Activated T-cell treated with anti-CD3 and anti-CD28 coated beads, Interleukin-2, amount 50 U/mL, for 24 hours (primary cell): ENCODE measurements at regions not wholly inside any gene's neighbourhood (a gene's known extent, or its start where the extent isn't known, plus 50 kb on each side); places are given as distances from the start of the nearest gene placed in this dataset.

Source experiments
- DNase-seq: peaks from one replicate; pipeline ENCODE4 v3.0.0-alpha.2; 2020
- H3K27ac Mint-ChIP-seq: 2 replicates; pipeline ENCODE4 v1.8.0; 2020; ENCODE audit warnings: mild to moderate bottlenecking, mixed read lengths
- H3K27me3 Mint-ChIP-seq: 2 replicates; pipeline ENCODE4 v1.8.0; 2020; ENCODE audit warnings: mixed read lengths
- H3K36me3 Mint-ChIP-seq: 2 replicates; pipeline ENCODE4 v1.8.0; 2020; ENCODE audit warnings: low read depth, mixed read lengths
- H3K4me1 Mint-ChIP-seq: 2 replicates; pipeline ENCODE4 v1.8.0; 2020; ENCODE audit warnings: low read depth, mixed read lengths
- H3K4me3 Mint-ChIP-seq: 2 replicates; pipeline ENCODE4 v1.8.0; 2020; ENCODE audit warnings: mild to moderate bottlenecking, moderate library complexity, mixed read lengths
- H3K9me3 Mint-ChIP-seq: 2 replicates; pipeline ENCODE4 v1.8.0; 2020; ENCODE audit warnings: mixed read lengths

DNA sequence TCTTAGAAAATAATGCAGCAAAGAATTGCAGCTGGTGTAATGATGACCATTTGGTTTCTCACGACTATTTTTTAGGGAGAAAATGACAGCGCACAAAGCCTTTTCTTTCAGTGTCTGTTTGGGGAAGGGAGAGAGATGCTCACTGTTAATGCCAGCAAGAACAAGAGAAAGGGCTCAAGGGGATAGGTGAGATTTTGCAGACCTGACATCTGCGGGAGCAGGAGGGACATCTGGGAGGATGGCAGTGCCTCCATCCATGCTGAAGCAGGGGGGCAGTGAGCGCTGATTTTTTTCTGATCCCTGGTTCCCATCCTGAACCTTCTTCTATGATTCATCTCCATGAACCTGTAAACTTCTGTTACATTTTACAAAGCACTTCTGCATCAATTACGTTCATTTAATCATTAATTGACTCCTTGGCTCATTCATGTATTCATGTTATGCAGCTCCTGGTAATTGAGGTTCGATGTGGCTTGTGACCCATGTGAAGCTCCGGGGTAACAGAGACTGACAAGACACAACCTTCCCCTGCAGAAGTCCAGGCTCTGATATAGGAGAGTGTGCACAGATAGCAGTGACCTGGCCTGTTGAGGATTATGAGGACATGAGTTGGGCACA is 595.3 kb downstream of the PTPRU start:
- Mint-ChIP-seq H3K36me3 (no peaks in the 10 kb centered on the region), H3K9me3 (no peaks in the 10 kb centered on the region), H3K4me3 (no peak overlapping the region), H3K27ac (no peak overlapping the region), H3K4me1 (no peaks in the 10 kb centered on the region), H3K27me3 (peaks cover 6% of the 10 kb centered on the region)
- DNase-seq: no peak

DNA sequence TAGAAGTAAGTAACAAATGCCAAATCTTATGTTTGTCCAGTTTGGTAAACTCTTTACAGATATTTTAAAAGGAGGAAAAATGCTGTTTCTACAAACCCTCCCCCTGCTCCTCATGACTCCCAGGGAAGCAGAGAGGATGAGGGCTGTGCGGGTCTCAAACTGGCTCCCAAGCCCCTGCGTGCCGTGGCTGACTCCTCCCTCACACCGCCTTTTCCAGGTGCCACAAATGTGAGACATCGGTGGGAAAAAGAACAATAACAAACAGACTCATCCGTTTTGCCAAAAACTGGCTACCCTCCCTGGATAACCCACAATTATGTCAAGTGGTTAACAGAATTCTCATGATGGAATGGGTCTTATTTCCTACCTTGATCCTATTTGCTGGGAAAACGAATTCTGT is 594.6 kb downstream of the PTPRU start:
- Mint-ChIP-seq H3K36me3 (no peaks in the 10 kb centered on the region), H3K9me3 (no peaks in the 10 kb centered on the region), H3K27me3 (peaks cover 6% of the 10 kb centered on the region), H3K4me1 (no peaks in the 10 kb centered on the region), H3K27ac (no peak overlapping the region), H3K4me3 (no peak overlapping the region)
- DNase-seq: no peak

DNA sequence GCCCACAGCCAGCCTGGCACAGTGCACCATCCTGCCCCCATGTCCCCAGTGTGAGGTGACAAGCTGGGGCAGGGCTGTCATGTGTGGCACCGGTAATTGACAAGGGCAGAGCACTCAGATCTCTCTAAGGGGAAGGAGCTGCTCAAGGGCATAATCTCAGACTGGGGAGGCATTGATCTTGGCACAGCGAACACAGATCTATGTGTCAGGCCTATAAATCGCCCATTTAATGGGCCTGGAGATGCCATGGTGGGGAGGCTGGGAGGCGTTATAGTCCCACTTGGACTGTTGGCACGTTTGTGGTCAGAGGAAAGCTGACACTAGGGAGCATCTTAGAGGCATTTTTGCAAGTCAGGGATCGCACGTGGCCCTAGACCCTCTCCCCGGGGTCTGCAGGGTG is 594.1 kb downstream of the PTPRU start:
- H3K4me1 Mint-ChIP-seq: no peaks in the 10 kb centered on the region
- H3K27me3 Mint-ChIP-seq: peaks cover 6% of the 10 kb centered on the region
- H3K9me3 Mint-ChIP-seq: no peaks in the 10 kb centered on the region
- H3K36me3 Mint-ChIP-seq: no peaks in the 10 kb centered on the region
- H3K27ac Mint-ChIP-seq: no peak overlapping the region
- no peak for DNase-seq
- no peak overlapping the region for H3K4me3 Mint-ChIP-seq

DNA sequence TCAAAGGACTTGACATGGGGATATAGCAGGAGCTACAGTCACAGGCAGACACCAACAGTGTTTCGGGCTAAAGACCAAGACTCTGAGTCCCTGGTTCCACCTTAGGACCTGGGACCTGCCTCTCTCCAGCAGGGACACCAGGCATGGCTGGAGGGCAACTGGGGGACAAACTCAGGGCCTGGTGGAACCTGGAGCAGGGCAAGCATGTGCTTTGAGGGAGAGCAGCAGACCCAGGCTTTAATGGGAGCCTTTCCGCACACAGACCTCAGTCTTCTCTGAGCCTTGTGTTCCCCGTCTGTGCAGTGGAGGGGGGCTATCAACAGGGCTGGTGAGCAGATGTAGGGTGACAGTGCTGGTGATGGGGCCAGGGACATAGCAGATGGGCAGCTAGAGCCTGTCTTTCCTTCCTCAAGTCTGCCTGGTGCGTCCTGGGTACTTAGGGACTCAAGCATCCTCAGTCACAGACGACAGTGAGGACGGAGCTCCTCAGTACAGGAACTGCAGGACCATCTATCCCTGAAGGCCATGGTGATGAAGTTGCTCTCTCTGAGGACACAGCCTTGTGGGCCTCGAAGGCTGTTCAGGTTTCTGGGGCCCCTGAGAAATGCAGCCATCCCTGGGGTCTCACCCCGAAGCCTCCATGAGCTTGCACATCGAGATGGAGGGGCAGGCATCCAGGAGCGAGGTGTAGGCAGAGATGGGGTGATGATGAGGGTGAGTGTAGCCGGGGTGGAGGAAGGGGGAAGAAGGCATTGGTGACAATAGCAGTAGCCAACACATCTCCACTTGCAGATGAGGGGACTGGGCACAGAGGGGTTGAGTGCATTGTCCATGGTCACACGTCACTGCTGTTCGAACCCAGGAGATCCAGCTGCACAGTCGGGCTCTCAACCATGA is 593.4 kb downstream of the PTPRU start:
- Mint-ChIP-seq H3K4me1 (no peaks in the 10 kb centered on the region), H3K27me3 (peaks cover 6% of the 10 kb centered on the region), H3K4me3 (no peak overlapping the region), H3K36me3 (no peaks in the 10 kb centered on the region), H3K9me3 (no peaks in the 10 kb centered on the region), H3K27ac (no peak overlapping the region)
- no peak for DNase-seq

DNA sequence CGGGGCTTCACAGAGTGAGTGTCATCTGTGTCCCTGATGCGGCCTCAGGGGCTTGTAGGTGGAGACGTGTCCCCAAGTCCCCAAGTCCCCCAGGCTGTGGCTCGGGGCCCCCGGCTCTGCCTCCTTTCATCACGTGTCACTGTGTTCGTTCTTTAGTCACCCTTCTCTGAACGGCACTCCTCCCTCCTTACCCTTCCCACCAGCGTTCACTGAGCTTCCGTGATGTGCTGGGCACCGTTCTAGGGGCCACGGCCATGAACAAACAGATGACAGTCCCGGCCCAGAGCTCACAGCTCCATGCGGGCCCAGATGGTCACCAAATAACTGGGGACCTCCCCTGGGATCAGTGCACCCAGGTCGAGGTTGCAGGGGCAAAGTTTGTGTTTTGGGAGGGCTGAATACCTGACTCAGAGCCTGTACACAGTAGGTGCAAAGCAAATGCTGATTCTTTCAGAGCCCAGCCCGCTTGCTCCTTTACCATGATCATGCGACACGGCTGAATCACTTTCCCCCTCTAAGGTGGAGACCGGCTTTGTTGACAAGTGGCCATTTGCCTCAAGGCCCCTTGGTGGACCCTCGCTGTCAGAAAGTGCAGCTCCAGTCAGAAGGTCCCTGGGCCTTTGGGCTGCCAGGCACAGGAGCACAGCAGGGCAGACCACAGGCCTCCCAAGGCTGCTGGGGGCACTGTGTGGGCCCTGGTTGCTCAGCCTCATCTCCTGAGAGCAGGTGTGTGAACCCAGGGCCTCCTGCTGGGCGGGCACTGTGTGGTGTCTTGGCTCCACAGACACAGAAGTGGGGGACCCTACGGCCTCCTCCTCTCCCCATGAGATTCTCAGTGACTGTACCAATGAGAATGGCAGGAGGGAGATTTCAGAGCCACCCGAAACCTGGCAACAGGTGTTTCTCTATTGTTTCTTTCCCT is 592.5 kb downstream of the PTPRU start:
- DNase-seq: no peak
- Mint-ChIP-seq H3K36me3 (no peaks in the 10 kb centered on the region), H3K4me1 (no peaks in the 10 kb centered on the region), H3K27me3 (peaks cover 11% of the 10 kb centered on the region), H3K4me3 (no peak overlapping the region), H3K27ac (no peak overlapping the region), H3K9me3 (no peaks in the 10 kb centered on the region)

DNA sequence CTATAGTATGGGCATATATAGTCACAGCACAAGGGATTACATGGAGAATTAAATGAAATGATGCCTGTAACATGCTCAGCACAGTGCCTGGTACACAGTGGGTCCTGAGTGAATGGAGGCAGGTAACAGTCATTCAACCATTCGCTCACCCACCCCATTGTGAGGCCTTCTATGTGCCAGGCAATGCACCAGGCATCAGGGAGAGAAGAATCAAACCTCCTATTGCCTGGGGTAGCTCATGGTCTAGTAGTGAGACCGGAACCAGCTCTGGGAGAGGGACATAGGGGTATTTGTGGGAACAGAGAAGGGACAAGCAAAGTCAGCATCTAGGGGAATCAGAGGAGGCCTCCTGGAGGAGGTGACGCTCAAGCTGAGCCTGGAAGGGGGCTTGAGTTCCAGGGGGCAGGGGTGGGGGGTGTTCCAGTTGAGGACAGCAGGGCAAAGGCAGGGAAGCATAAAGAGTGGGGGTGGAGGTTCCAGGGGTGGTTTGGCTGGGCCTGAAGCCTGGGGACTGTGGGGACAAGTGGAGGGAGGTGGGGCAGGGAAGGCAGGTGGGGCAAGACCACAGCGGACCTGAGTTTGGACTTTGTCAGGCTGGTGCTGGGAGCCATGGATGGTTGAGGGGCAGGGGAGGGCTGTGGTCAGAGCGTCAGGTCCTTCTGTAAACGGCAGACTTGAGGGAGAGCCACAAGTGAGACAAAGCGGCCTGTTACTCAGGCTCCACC is 591.6 kb downstream of the PTPRU start:
- H3K4me3 Mint-ChIP-seq: no peak overlapping the region
- no peak overlapping the region for H3K27ac Mint-ChIP-seq
- no peak for DNase-seq
- no peaks in the 10 kb centered on the region for H3K9me3 Mint-ChIP-seq
- no peaks in the 10 kb centered on the region for H3K4me1 Mint-ChIP-seq
- peaks cover 19% of the 10 kb centered on the region for H3K27me3 Mint-ChIP-seq
- no peaks in the 10 kb centered on the region for H3K36me3 Mint-ChIP-seq

DNA sequence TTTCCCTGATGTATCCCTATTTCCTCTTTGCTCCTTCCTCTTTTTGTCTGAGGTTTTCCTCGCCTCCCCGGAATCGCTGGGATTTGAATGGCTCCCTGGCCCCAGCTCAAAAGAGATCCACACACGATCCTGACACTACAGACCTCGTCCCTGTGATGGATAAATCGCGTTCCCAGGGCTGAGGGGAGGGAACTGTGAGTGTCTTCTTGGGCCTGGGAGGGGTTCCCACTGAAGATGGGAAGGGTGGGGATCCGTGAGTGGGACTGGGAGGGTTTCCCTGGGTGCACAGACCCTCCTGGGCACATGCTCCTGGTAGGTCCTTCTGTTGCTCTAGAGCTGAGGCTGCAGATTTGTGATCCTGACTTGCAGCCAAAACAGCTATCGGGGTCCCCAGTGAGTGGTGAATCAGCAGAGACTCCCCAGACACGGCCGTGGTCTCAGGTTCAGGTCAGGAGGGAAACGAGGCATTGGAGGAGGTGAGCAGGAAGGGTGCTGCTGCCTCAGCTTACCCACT is 591.0 kb downstream of the PTPRU start:
- Mint-ChIP-seq H3K27me3 (peaks cover 25% of the 10 kb centered on the region), H3K4me1 (no peaks in the 10 kb centered on the region), H3K4me3 (no peak overlapping the region), H3K27ac (no peak overlapping the region), H3K9me3 (no peaks in the 10 kb centered on the region), H3K36me3 (no peaks in the 10 kb centered on the region)
- no peak for DNase-seq

DNA sequence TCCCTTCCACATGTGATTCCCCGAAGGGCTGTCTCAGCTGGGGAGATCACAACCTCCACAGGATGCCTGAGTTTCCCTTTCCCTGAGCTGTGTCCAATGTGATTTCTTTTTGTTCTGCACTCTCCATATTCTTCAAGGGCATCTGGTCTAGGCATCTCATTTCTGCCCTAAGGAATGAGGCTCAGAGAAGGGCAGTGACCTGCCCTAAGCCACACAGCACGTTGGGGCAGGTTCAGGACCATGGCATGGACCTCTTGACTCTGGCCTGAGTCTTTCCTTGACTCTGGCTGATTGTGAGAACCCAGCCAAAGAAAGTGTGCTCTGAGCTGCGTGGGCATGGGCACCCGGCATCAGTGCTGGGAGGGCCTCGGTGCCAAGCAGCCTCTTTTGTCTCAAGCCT is 590.3 kb downstream of the PTPRU start:
- peaks cover 29% of the 10 kb centered on the region for H3K27me3 Mint-ChIP-seq
- H3K27ac Mint-ChIP-seq: no peak overlapping the region
- H3K9me3 Mint-ChIP-seq: no peaks in the 10 kb centered on the region
- H3K36me3 Mint-ChIP-seq: no peaks in the 10 kb centered on the region
- no peak overlapping the region for H3K4me3 Mint-ChIP-seq
- DNase-seq: no peak
- no peaks in the 10 kb centered on the region for H3K4me1 Mint-ChIP-seq

DNA sequence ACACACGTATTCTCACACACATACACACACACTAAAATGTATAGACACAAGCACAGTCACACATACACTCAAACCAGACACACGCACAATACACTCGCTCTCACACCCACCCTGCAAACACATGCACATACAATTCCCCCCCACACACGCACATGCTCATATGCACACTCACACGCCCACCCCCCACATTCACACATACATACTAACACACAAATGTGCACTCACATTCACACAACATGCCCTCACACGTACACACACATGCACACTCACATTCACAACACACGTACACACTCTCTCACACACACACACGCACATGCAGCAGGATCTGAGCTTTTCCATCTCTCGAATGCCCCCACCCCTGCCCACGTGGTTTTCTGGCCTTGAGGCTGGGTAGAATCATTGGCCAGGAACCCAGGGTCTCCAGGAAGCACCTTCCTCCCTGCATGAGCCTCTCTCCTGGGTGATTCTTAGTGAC is 589.7 kb downstream of the PTPRU start:
- Mint-ChIP-seq H3K36me3 (no peaks in the 10 kb centered on the region), H3K9me3 (no peaks in the 10 kb centered on the region), H3K27me3 (peaks cover 36% of the 10 kb centered on the region), H3K27ac (no peak overlapping the region), H3K4me1 (no peaks in the 10 kb centered on the region), H3K4me3 (no peak overlapping the region)
- no peak for DNase-seq

DNA sequence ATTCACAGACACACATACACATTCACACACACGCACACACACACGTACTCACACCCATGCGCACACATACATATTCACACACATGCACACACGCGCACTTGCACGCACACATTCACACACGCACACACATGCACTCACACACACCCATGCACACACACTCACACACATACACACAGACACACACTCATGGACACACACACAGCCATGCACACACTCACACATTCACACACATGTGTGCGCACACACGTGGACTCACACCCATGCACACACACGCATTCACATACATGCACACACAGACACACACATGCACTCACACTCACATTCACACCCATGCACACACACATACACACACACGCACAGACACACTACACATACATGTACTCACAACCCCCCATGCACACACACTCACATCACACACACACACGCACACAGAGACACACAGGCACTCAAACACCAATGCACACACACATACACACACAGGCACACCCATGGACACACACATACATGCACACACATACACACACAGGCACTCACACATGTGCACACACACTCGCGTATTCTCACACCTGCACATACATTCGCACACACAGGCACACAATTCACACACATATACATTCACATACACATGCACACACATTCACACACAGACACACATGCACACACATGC is 589.1 kb downstream of the PTPRU start:
- Mint-ChIP-seq H3K27me3 (peaks cover 41% of the 10 kb centered on the region), H3K4me1 (no peaks in the 10 kb centered on the region), H3K27ac (no peak overlapping the region), H3K4me3 (no peak overlapping the region), H3K9me3 (no peaks in the 10 kb centered on the region), H3K36me3 (no peaks in the 10 kb centered on the region)
- no peak for DNase-seq

DNA sequence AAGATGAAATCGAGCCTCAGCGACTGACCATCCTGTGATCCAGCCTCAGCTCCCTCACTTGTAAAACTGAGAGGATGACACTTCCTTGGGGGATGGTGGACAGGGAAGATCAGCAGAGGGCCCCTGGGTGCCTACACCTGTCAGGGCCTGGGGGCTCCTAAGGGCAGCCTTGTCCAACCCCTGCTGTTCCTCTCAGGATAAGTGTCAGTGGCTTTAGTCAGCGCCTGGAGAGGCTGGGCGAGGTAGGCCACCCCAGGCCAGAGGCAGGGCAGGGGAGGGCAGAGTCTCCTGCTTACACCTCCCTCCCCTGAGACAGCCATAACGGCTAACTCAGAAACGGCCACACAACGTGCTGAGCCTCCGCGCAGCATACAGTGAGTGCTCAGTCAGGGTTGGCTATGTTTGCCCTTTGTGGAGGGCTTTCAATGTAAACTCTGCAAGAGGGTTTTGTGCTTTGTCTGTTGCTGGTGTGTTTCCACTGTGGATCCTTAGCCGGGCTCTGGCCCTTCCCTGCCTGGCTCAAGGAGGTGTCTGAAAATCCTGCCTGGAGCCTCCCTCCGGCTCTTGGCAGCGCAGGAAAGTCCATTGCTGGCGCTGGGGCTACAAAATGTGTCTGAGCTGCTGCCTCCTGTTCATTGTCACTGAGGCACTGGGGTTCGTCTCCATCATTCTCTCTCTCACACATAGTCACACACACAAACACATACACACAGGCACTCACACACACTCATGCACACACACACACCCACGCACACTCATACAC is 588.4 kb downstream of the PTPRU start:
- Mint-ChIP-seq H3K36me3 (no peaks in the 10 kb centered on the region), H3K4me1 (no peaks in the 10 kb centered on the region), H3K9me3 (no peaks in the 10 kb centered on the region), H3K27me3 (peaks cover 47% of the 10 kb centered on the region), H3K27ac (no peak overlapping the region), H3K4me3 (no peak overlapping the region)
- DNase-seq: no peak

DNA sequence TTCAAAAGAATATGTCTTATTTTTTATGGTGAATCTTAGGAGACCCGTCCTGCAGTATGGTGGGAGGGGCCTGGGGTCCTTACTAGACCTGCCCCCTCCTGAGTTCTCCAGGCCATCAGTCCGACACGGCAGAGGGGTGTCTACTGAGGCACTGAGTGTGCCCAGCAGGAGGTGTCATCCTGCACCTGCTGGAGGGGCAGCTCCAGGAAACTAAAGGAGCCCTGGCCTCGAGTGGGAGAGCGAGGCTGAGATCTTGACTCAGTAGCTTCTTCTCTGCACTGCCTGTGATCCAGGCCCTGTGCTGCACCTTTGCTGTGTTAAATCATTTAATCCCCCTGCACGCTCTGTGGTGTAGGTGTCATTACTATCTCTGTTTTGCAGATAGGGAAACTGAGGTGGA is 587.7 kb downstream of the PTPRU start:
- no peak for DNase-seq
- Mint-ChIP-seq H3K27ac (no peak overlapping the region), H3K27me3 (peaks cover 50% of the 10 kb centered on the region), H3K4me1 (no peaks in the 10 kb centered on the region), H3K4me3 (no peak overlapping the region), H3K36me3 (no peaks in the 10 kb centered on the region), H3K9me3 (no peaks in the 10 kb centered on the region)

DNA sequence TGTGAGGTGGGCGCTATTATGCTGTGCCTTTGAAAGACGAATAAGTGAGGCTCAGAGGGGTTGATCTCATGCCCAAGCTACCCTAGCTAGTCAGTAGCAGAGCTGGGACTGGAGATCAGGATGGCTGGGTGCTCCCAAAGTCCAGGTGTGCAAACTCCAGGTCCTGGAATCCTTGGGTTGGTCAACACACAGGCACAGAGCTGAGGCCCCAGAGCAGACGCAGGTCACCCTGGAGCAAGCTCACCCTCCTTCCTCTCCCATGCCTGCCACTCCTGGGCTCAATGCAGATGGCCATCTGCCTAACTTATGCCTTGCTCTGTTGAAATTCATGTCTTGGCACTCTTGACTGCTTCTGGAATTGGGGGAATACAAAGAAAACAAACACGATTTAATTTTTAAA is 587.2 kb downstream of the PTPRU start:
- no peaks in the 10 kb centered on the region for H3K4me1 Mint-ChIP-seq
- no peak for DNase-seq
- H3K27me3 Mint-ChIP-seq: peaks cover 53% of the 10 kb centered on the region
- H3K36me3 Mint-ChIP-seq: no peaks in the 10 kb centered on the region
- no peak overlapping the region for H3K27ac Mint-ChIP-seq
- H3K4me3 Mint-ChIP-seq: no peak overlapping the region
- H3K9me3 Mint-ChIP-seq: no peaks in the 10 kb centered on the region
